HL-60 (cell line): ENCODE measurements at regions not wholly inside any gene's neighbourhood (a gene's known extent, or its start where the extent isn't known, plus 50 kb on each side); places are given as distances from the start of the nearest gene placed in this dataset.

Source experiments
- CTCF ChIP-seq: IDR thresholded peaks from one replicate; pipeline ENCODE4 v1.5.1; 2011; ENCODE audit warnings: low read length, control low read depth, inconsistent platforms; ENCODE audit not compliant: insufficient read depth
- GABPA ChIP-seq: IDR thresholded peaks from 2 replicates; pipeline ENCODE4 v1.6.1; 2012; ENCODE audit warnings: low read depth
- POLR2AphosphoS5 ChIP-seq: IDR thresholded peaks from 2 replicates; pipeline ENCODE4 v1.6.1; 2012; ENCODE audit warnings: low read depth
- REST ChIP-seq: IDR thresholded peaks from 2 replicates; pipeline ENCODE4 v1.6.1; 2012; ENCODE audit warnings: low read depth; ENCODE audit not compliant: insufficient replicate concordance
- SPI1 ChIP-seq: IDR thresholded peaks from 2 replicates; pipeline ENCODE4 v1.6.1; 2012; ENCODE audit warnings: low read depth, mild to moderate bottlenecking, borderline replicate concordance

GRCh38 chr5:116740771-116741170 lies 166.1 kb upstream of the SEMA6A start:
- TF ChIP-seq CTCF (no peak), POLR2AphosphoS5 (no peak), REST (no peak), SPI1 (no peak), GABPA (no peak)
